Duodenal mucosa (tissue), 2 donors: ENCODE measurements at regions not wholly inside any gene's neighbourhood (a gene's known extent, or its start where the extent isn't known, plus 50 kb on each side); places are given as distances from the start of the nearest gene placed in this dataset.

ENCODE experiments used
- H3K27ac ChIP-seq: one replicate; pipeline ENCODE4 v1.7.0; 2013; ENCODE audit warnings: low read depth, low read length
- H3K27me3 ChIP-seq, 2 donors: one replicate each; pipeline ENCODE4 v1.7.0; 2013; ENCODE audit warnings: low read length in 2 of 2, control low read depth in 1 of 2; ENCODE audit not compliant: insufficient read depth in 2 of 2, control insufficient read depth in 1 of 2
- H3K36me3 ChIP-seq, 2 donors: one replicate each; pipeline ENCODE4 v1.7.0; 2013; ENCODE audit warnings: low read length in 2 of 2, control low read depth in 1 of 2; ENCODE audit not compliant: insufficient read depth in 2 of 2, control insufficient read depth in 1 of 2
- H3K4me1 ChIP-seq, 2 donors: one replicate each; pipeline ENCODE4 v1.7.0; 2013; ENCODE audit warnings: low read length in 2 of 2, control low read depth in 1 of 2; ENCODE audit not compliant: insufficient read depth in 2 of 2, control insufficient read depth in 1 of 2
- H3K4me3 ChIP-seq, 2 donors: one replicate each; pipeline ENCODE4 v1.7.0; 2013; ENCODE audit warnings: low read length in 2 of 2, low read depth in 1 of 2
- H3K9ac ChIP-seq, 2 donors: one replicate each; pipeline ENCODE4 v1.7.0; 2013; ENCODE audit warnings: low read length in 2 of 2, low read depth in 1 of 2
- H3K9me3 ChIP-seq, 2 donors: one replicate each; pipeline ENCODE4 v1.7.0; 2013; ENCODE audit warnings: low read length in 2 of 2, control low read depth in 1 of 2; ENCODE audit not compliant: control insufficient read depth in 1 of 2

DNA sequence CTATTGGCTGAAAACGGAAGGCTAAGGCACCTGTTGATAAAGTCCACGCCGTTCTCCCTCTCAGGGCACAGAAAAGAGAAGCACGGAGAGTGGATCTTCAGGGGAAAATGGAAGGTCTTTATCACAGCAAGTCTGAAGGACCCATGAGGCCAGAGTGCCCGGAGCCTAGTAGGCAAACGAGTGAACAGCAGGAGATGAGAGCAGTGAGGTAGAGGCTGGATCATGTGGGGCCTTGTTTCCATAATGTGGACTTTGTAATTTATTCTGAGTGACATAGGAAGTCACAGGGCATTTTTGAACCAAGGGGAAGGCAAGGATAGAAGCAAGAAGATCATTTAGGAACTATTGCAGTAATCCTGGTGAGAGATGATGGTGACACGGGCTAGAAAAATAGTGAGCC is 287.2 kb upstream of the NRIP1 start:
- Histone ChIP-seq H3K9ac (no peak overlapping the region), H3K36me3 (no peaks in the 10 kb centered on the region), H3K27me3 (no peaks in the 10 kb centered on the region), H3K27ac (no peak overlapping the region), H3K4me1 (no peaks in the 10 kb centered on the region), H3K4me3 (no peak overlapping the region), H3K9me3 (no peaks in the 10 kb centered on the region)

DNA sequence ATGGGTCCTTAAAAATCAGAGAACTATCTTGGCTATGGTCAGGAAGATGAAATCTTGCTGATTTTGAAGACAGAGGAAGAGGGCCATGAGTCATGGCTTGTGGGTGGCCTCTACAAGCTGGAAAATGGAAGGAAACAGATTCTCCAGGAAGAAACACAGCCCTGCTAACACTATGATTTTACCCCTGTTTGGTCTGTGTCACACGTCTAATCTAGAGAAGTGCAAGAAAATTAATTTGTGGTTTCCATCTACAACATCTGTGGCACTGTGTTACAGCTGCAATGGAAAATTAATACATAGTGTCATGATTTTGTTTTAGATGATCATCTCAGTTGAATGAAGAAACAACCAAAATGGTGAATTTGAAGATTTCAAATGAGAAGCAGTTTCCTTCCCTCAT is 288.7 kb upstream of the NRIP1 start:
- H3K27ac ChIP-seq: no peak overlapping the region
- H3K9ac ChIP-seq: no peak overlapping the region
- no peaks in the 10 kb centered on the region for H3K9me3 ChIP-seq
- H3K27me3 ChIP-seq: no peaks in the 10 kb centered on the region
- no peaks in the 10 kb centered on the region for H3K36me3 ChIP-seq
- no peaks in the 10 kb centered on the region for H3K4me1 ChIP-seq
- no peak overlapping the region for H3K4me3 ChIP-seq

DNA sequence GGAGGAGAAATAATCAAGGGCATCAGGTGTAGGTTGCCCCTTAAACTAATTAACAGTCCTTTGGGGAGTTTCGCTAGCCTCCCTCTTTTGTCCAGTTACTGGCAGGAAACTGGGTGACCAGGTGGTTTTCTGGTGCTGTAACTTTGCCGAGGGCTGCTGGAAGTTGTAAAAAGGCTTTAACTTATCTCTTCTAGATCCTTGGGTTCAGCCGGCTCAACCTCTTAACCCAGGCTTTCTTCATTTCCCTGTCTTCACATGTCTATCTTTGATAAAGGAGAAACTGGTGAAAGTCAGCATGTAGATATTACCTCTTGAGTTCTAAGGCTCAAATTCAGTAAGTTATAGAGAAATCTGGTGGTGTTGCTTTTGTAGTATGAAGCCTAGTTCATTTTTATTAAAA is 289.7 kb upstream of the NRIP1 start:
- H3K27ac ChIP-seq: no peak overlapping the region
- H3K4me1 ChIP-seq: no peaks in the 10 kb centered on the region
- no peak overlapping the region for H3K4me3 ChIP-seq
- H3K9ac ChIP-seq: no peak overlapping the region
- no peaks in the 10 kb centered on the region for H3K27me3 ChIP-seq
- H3K36me3 ChIP-seq: no peaks in the 10 kb centered on the region
- no peaks in the 10 kb centered on the region for H3K9me3 ChIP-seq

DNA sequence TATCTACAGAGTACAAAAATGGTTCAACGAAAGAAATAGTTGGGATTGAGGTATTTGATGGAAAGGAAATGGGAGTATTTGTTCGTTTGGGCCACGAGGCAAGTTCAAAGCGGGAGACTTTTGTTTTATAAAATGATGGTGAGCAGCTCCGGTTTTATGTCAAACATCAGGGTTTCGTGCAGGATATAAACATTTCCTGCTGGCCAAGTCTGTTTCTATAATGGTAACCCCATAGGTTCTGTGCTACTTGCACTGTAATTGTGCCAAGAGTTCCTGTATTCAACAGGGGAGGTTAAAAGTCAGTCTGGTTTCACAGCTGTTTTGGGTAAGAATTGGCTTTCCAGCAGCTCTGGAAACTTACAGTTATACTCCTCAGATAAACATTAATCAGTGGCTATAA is 290.3 kb upstream of the NRIP1 start:
- H3K27me3 ChIP-seq: no peaks in the 10 kb centered on the region
- H3K9ac ChIP-seq: no peak overlapping the region
- H3K36me3 ChIP-seq: no peaks in the 10 kb centered on the region
- H3K4me3 ChIP-seq: no peak overlapping the region
- no peaks in the 10 kb centered on the region for H3K4me1 ChIP-seq
- H3K9me3 ChIP-seq: no peaks in the 10 kb centered on the region
- H3K27ac ChIP-seq: no peak overlapping the region

DNA sequence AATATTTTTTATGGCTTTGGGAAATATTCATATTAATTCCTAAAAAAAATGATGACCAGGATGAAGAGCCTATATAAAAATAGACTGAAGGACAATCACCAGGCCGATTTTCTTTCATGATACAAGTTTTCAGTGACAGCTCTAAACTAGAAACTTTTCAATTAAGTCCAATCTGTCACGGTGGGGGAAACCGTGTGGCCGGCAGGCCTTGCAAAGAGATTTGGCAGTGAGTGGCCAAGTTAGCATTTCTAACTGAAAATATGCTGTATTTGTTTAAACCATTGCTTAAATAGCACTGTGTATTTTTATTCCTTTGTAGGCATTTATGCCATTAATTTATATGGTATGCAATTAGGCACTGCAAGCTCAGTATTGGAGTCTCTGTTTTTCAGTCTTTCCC is 294.5 kb upstream of the NRIP1 start:
- no peaks in the 10 kb centered on the region for H3K9me3 ChIP-seq
- no peaks in the 10 kb centered on the region for H3K36me3 ChIP-seq
- H3K9ac ChIP-seq: no peak overlapping the region

DNA sequence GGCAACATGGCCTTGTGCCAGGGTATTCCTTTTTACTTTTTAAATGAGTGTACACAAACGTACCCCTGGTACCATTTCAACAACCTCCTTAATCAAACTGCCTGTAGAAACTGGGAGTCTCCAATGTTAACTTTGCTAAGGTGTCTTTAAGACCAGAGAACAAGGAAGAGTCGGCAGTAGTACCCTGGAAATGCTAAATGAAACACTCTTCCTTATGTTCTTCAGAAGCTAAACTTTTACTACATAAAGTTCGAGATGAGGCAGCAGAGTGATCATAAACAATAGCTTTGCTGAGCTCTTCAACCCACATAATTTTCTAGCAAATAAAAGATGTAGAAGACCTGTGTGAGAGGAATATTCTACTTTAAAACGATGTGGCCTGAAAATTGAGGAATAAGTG is 297.7 kb upstream of the NRIP1 start:
- peaks cover 0 to 7% of the 10 kb centered on the region in 2 donors for H3K9me3 ChIP-seq
- no peaks in the 10 kb centered on the region for H3K36me3 ChIP-seq
- H3K27ac ChIP-seq: no peak overlapping the region
- H3K27me3 ChIP-seq: no peaks in the 10 kb centered on the region
- no peak overlapping the region for H3K4me3 ChIP-seq
- H3K9ac ChIP-seq: no peak overlapping the region
- no peaks in the 10 kb centered on the region for H3K4me1 ChIP-seq

More for the DNA sequence above, 294.5 kb upstream of the NRIP1 start:
- Histone ChIP-seq H3K4me1 (no peaks in the 10 kb centered on the region), H3K27ac (no peak overlapping the region), H3K4me3 (no peak overlapping the region), H3K27me3 (no peaks in the 10 kb centered on the region)

DNA sequence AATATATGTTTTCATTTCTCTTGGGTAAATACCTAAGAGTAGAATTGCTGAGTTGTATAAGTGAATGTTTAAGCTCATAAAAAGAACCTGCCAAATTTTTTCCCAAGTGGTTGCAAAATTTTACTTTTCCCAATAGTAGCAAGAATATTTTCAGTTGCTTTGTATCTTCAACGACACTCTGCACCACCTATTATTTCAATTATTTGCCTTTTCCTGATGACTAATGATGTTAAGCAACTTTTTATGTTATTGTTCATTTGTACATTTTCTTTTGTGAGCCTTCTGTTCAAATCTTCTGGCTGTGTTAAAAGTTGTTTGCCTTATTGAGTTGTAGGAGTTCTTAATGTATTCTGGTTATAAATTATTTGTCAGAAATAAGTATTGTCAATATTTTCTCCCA is 299.1 kb upstream of the NRIP1 start:
- H3K27me3 ChIP-seq: no peaks in the 10 kb centered on the region
- H3K4me3 ChIP-seq: no peak overlapping the region
- H3K9me3 ChIP-seq: peaks cover 0 to 7% of the 10 kb centered on the region in 2 donors
- no peak overlapping the region for H3K27ac ChIP-seq
- H3K9ac ChIP-seq: no peak overlapping the region
- no peaks in the 10 kb centered on the region for H3K4me1 ChIP-seq
- H3K36me3 ChIP-seq: no peaks in the 10 kb centered on the region

DNA sequence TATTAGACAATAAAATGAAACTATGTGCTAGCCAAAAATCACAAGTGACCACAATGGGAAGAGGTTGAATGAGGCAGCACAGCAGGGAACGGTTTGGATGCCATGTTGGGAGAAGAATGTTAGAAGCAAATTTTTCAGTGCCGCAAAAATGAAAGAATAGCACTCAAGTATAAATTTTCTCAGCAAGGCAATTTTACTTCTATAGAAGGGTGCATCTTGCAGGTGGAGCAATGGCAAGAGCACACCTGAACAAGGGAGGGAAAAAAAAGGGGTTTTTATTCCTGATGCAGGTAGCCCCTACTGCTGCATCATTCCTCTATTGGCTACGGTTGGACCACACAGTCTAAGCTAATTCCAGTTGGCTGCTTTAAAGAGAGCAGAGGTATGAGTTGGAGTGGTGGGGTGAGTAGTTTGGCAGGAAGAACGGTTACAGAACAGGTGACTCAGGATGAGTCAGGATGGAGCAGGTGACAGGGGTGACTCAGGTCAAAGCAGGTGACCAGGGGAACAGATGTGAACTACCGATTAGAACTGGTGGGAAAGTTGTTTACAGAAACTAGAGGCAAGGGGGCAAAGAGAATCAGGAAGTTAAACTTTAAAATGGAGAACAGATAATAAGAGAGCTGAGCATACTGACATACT is 301.1 kb upstream of the NRIP1 start:
- Histone ChIP-seq H3K4me3 (no peak overlapping the region), H3K27ac (no peak overlapping the region), H3K27me3 (no peaks in the 10 kb centered on the region), H3K4me1 (no peaks in the 10 kb centered on the region), H3K9ac (no peak overlapping the region), H3K9me3 (peaks cover 0 to 7% of the 10 kb centered on the region in 2 donors), H3K36me3 (no peaks in the 10 kb centered on the region)

DNA sequence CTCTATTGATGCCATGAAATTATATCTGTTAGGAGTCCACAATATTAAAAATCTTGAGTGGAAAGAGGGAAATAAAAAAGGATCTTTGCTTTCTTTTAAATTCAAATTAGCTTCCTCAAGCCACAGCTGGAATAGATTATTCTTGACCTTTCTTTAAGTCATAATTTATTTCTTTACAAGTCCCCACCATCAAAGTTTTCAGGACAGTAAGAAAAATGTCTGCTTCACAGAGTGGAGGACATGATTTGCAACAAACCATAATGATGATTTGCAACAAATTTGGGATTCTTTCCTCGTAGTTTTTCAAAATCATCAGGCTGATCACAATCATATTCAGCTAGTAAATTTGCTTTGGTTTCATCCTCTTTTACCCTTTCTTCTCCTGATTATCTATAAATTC is 301.8 kb upstream of the NRIP1 start:
- Histone ChIP-seq H3K4me3 (no peak overlapping the region), H3K4me1 (no peaks in the 10 kb centered on the region), H3K27ac (no peak overlapping the region), H3K9ac (no peak overlapping the region), H3K36me3 (no peaks in the 10 kb centered on the region), H3K27me3 (no peaks in the 10 kb centered on the region), H3K9me3 (peaks cover 0 to 7% of the 10 kb centered on the region in 2 donors)

DNA sequence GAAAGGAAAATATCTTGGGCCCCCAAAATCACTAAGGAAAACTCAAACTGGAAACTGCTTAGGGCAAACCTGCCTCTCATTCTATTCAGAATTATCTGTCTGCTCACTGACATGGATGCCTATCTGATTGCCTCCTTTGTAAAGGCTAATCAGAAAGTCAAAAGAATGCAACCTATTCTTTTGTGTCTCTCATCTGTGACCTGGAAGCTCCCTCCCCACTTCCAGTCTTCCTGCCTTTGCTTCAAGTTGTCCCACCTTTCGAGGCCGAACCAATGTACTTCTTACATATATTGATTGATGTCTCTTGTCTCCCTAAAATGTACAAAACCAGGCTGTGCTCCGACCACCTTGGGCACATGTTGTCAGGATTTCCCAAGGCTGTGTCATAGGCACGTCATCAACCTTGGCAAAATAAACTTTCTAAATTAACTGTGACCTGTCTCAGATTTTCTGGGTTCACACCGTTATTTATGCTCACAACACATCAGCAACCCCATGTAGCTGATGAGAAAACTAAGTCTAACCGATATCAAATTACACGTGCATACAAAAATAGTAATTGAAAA is 302.3 kb upstream of the NRIP1 start:
- Histone ChIP-seq H3K4me3 (no peak overlapping the region), H3K27me3 (no peaks in the 10 kb centered on the region), H3K9ac (no peak overlapping the region), H3K27ac (no peak overlapping the region), H3K36me3 (no peaks in the 10 kb centered on the region), H3K4me1 (no peaks in the 10 kb centered on the region), H3K9me3 (peaks cover 0 to 7% of the 10 kb centered on the region in 2 donors)
